Pancreas (tissue), 10 donors: ENCODE measurements at regions not wholly inside any gene's neighbourhood (a gene's known extent, or its start where the extent isn't known, plus 50 kb on each side); places are given as distances from the start of the nearest gene placed in this dataset.

Experiments used
- ATAC-seq, 4 donors: fragments of 200-7000 bp; cut with Tn5 transposase; one replicate each; pipeline versions ENCODE4 v1.8.0 to v1.9.1; 2020; ENCODE audit warnings: mild to moderate bottlenecking in 4 of 4, moderate library complexity in 4 of 4
- DNase-seq, 6 donors: peaks; one replicate each; pipeline ENCODE4 v3.0.0-alpha.2; 2020
- FAIRE-seq: peaks from 2 replicates; lab custom pipeline; 2012; peaks lifted over from hg19 to GRCh38; lab: Jason Lieb, UNC
- H3K27ac ChIP-seq, 4 donors: fragments of 200-600 bp; sonication (generic); 1 replicate in 3 of 4; 2 replicates in 1 of 4; pipeline versions ENCODE4 v1.5.0 to v1.8.0; 2020
- H3K27me3 ChIP-seq, 4 donors: fragments of 200-600 bp; one replicate each; pipeline ENCODE4 v1.8.0; 2021
- H3K36me3 ChIP-seq, 3 donors: fragments of 200-600 bp; sonication (generic) in 1 of 3; one replicate each; pipeline versions ENCODE4 v1.5.0 to v1.8.0; 2020 to 2021
- H3K4me1 ChIP-seq, 3 donors: fragments of 200-600 bp; one replicate each; pipeline ENCODE4 v1.8.0; 2021
- H3K4me3 ChIP-seq, 4 donors: fragments of 200-600 bp; sonication (generic) in 2 of 4; one replicate each; pipeline versions ENCODE4 v1.5.0 to v1.8.0; 2020 to 2021
- H3K9me3 ChIP-seq, 4 donors: fragments of 200-600 bp; one replicate each; pipeline ENCODE4 v1.8.0; 2021
- WGBS, 2 donors: extraction: QIAGEN DNeasy Blood & Tissue Kit; methylation state at CpG; one replicate each; pipeline ENCODE4 v1.1.7; 2013; 5-methylcytosine and 5-hydroxymethylcytosine counted together
- intact Hi-C, 3 donors: fragments of 100-400 bp; cut with DNase I; formaldehyde crosslinking; loops; one replicate each; pipeline versions ENCODE4 v1.11.1 to v1.14.2; 2022
- TF ChIP-seq, protein P1 (sequence below), 4 donors: fragments of 200-600 bp; sonication (generic) in 3 of 4; IDR thresholded peaks; one replicate each; pipeline versions ENCODE4 v1.5.0 to v1.8.0; 2021; ENCODE audit warnings: antibody characterized with exemption in 4 of 4
- donor health status: healthy with polysubstance abuse.
- donor health status: DM: no; HTN: no; CAD: no; lungs with moderate emphysema.
- donor health status: DM: no; HTN: no; CAD: no.
- donor health status: control.
- donor health status: control.
- donor health status: Bipolar disorder and iron deficiency.
- donor health status: DM: yes; HTN: yes; CAD: no.
- donor health status: DM: no; HTN: no; CAD: no.
- donor health status: DM: no; HTN: no; CAD: no.
- donor health status: DM: yes; HTN: yes; CAD: no.

DNA sequence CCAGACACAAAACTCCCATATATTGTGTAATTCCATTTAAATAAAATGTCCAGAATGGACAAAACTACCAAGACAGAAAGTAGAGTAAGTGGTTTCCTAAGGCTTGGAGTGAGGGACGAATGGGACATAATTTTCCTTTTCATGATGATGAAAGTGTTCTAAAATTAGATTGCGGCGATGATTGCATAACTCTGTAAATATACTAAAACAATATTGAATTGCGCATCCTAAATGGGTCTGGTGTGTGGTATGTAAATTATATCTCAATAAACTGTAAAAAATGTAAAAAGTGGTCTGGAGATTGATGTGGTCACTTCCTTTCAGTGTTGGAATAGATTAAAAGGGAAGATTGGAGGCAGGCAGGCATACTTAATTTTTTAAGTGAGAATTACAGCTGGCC, 105.9 kb upstream of the KCNAB1 start:
- H3K27me3 ChIP-seq, result no peaks in the 10 kb centered on the region
- H3K9me3 ChIP-seq, result no peaks in the 10 kb centered on the region
- H3K27ac ChIP-seq, result no peak overlapping the region
- FAIRE-seq (no peak), DNase-seq (no peak), ATAC-seq (no peak)
- H3K36me3 ChIP-seq, result no peaks in the 10 kb centered on the region
- TF ChIP-seq, protein P1, sequence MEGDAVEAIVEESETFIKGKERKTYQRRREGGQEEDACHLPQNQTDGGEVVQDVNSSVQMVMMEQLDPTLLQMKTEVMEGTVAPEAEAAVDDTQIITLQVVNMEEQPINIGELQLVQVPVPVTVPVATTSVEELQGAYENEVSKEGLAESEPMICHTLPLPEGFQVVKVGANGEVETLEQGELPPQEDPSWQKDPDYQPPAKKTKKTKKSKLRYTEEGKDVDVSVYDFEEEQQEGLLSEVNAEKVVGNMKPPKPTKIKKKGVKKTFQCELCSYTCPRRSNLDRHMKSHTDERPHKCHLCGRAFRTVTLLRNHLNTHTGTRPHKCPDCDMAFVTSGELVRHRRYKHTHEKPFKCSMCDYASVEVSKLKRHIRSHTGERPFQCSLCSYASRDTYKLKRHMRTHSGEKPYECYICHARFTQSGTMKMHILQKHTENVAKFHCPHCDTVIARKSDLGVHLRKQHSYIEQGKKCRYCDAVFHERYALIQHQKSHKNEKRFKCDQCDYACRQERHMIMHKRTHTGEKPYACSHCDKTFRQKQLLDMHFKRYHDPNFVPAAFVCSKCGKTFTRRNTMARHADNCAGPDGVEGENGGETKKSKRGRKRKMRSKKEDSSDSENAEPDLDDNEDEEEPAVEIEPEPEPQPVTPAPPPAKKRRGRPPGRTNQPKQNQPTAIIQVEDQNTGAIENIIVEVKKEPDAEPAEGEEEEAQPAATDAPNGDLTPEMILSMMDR (IDR thresholded peaks at IDR 0.05), result no peak
- intact Hi-C loops, result no loop called here
- WGBS, 2 donors, result 58 to 72% methylated on average over 4 of the region's 4 CpGs
- H3K4me1 ChIP-seq, result no peaks in the 10 kb centered on the region
- H3K4me3 ChIP-seq, result no peak overlapping the region

DNA sequence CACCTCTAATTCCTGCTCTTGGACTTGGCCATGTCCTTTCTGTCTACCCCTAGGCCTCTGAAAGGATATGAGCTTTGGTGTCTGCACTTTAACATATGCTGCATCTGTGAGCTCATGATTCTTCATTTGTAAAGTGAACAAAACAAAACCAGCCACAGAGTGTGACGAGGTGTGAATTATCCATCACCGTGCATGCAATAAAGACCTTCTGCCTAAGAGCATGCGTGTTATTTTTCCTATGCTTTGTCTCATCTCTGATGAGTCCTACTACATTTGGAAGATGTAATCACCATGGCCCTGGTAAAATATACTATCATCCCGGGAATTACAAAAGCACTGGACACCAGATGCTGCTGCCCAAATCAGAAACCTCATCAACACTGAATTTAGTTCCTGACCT, 103.5 kb upstream of the KCNAB1 start:
- TF ChIP-seq, protein P1 (IDR thresholded peaks at IDR 0.05), result no peak
- Histone ChIP-seq H3K27ac (no peak overlapping the region), H3K27me3 (no peaks in the 10 kb centered on the region), H3K36me3 (no peaks in the 10 kb centered on the region), H3K9me3 (no peaks in the 10 kb centered on the region), H3K4me1 (no peaks in the 10 kb centered on the region), H3K4me3 (no peak overlapping the region)
- intact Hi-C loops, result no loop called here
- WGBS, 2 donors, result 80 to 93% methylated on average over 4 of the region's 4 CpGs
- FAIRE-seq (no peak), DNase-seq (no peak), ATAC-seq (no peak)

DNA sequence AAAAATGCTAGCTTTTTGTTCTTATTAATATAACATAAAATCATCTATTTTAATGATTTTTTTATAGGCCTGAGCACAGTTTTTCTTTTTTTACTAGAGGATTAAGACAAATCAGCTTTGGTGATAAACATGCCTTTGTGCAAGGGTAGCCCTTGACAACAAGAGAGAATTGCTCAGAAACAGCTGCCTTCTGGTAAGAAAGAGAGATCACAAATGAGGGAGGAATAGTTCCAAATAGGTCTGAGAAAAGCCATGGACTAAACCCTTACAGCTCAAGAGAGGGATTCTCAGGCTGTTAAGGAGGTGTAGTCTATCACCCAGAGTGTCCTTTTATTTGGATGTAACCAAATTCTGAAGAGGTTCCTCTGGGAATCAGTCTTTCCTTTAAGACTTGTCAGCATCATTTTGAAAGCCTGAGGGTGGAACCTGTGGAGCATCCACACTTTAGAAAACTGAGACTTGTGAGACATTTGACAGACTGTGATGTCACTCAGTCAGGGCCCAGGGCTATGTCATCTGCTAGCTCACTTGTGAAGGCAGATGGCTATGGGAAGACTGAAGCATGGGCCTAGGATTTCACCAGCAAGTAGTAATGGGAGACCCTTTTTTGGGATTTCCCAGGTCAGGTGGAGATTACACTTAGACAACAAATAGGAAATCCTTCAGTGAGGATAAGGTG, 102.9 kb upstream of the KCNAB1 start:
- Histone ChIP-seq H3K27me3 (no peaks in the 10 kb centered on the region), H3K36me3 (no peaks in the 10 kb centered on the region), H3K4me1 (no peaks in the 10 kb centered on the region), H3K27ac (no peak overlapping the region), H3K4me3 (no peak overlapping the region), H3K9me3 (no peaks in the 10 kb centered on the region)
- no peak for FAIRE-seq
- intact Hi-C loops, result no loop called here
- DNase-seq, result no peak
- no peak for ATAC-seq
- TF ChIP-seq, protein P1 (IDR thresholded peaks at IDR 0.05), result no peak

DNA sequence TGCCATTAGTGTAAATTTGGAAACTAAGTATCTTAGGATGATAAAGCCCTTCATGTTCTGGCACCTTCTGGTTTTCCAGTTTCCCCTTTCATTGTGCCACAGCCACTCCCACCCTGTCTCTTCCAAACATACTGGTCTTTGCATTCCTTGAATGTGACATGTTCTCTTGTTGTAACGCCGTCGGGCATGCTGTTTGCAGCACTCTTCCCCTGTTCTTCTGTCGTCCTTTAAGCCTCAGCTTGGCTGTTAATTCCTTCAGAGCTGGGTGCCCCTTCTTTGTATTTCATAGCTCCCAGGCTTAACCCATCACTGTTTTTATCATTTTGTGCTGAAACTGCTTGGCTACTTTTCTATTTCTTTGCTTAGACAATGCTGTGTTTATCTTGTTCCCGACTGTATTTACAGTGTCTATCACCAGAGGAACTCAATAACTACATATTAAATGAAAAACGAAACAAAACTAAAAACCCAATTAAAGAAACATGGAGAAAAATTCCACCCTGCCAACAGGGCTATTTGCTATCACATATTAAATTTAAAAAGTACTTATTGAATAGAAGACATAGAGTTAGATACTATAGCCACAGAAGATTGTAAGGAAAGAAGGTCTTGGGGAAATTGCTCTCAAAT, 95.4 kb upstream of the KCNAB1 start:
- Histone ChIP-seq H3K4me1 (no peaks in the 10 kb centered on the region), H3K36me3 (no peaks in the 10 kb centered on the region), H3K4me3 (no peak overlapping the region), H3K27ac (no peak overlapping the region), H3K27me3 (no peaks in the 10 kb centered on the region), H3K9me3 (no peaks in the 10 kb centered on the region)
- TF ChIP-seq, protein P1 (IDR thresholded peaks at IDR 0.05), result no peak
- no peak for DNase-seq
- no peak for ATAC-seq
- intact Hi-C loops, result no loop called here
- no peak for FAIRE-seq
- 8 to 12% methylated on average over 6 of the region's 6 CpGs for WGBS, 2 donors

DNA sequence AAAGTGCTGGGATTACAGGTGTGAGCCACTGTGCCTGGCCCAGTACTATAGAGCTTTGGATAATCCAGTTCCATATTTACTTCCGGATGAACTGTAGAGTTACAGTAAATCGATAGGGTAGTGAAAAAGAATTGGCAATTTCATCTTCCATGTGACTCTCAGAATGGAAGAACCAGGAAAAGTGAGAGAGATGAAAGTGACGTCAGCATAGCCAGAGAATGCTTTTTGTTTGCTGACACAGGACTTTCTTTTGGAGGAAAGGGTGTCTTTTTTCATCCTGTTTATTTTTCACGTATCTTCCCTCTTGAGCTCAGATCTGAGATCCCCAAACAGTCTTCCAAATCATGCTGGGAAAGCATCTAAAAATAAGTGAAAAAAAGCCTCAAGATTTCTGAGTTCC, 91.2 kb upstream of the KCNAB1 start:
- WGBS, 2 donors, result 75 to 82% methylated on average over 4 of the region's 4 CpGs

More for the DNA sequence above, 91.2 kb upstream of the KCNAB1 start:
- DNase-seq, result no peak
- intact Hi-C loops, result no loop called here
- Histone ChIP-seq H3K36me3 (no peaks in the 10 kb centered on the region), H3K4me3 (no peak overlapping the region), H3K4me1 (no peaks in the 10 kb centered on the region), H3K27ac (no peak overlapping the region), H3K27me3 (no peaks in the 10 kb centered on the region), H3K9me3 (no peaks in the 10 kb centered on the region)
- FAIRE-seq, result no peak
- TF ChIP-seq, protein P1 (IDR thresholded peaks at IDR 0.05), result no peak
- no peak for ATAC-seq
